GM08714 (cell line): ENCODE measurements at regions not wholly inside any gene's neighbourhood (a gene's known extent, or its start where the extent isn't known, plus 50 kb on each side); places are given as distances from the start of the nearest gene placed in this dataset.

Experiments
- H3K4me3 ChIP-seq: fragments of 200-500 bp; sonication (Bioruptor generic); 2 replicates; pipeline ENCODE4 v1.5.1; 2014; ENCODE audit warnings: mild to moderate bottlenecking, low read length, inconsistent platforms
- ZNF274 ChIP-seq: IDR thresholded peaks from 2 replicates; pipeline ENCODE4 v1.6.1; 2012; ENCODE audit warnings: mild to moderate bottlenecking, low read depth, low read length

GRCh38 chr17:72223866-72224291 is 103.1 kb downstream of the SOX9 start:
- no peak overlapping the region for H3K4me3 ChIP-seq
- TF ChIP-seq ZNF274, result no peak

DNA sequence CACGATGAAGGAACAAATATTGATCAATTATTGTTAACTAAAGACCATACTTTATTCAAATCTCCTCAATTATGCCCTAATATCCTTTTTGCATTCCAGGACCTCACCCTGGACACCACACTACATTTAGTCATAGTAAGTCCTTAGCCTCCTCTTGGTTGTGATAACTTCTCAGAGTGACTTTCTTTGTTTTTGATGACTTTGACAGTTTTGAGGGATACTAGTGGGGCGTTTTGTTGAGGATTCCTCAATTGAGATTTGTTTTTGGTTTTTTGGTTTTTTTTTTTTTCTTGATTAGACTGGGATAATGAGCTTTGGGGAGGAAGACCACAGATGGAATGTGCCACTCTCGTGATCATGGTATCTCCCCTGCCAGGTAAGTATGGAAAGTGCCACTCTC is 105.5 kb downstream of the SOX9 start:
- no peak overlapping the region for H3K4me3 ChIP-seq
- no peak for TF ChIP-seq ZNF274

DNA sequence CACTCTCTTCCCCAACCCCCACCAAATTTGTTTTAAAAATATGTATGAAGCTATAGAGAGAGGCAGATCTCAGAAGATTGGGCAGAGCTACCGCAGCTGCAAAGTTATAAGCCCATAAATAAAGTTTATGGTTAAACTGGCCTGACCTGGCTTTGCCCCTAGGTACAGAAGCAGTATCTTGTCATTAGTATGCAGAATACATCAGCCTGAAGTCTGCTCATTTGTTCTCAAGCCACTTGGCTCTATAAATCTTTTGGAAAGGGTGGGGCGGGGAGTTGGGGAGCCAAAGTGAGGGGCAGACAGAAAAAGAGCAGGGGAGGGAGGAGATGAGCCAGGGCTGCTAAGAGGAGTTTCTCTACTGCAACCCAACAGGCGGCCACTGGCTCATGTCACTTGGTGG is 113.2 kb downstream of the SOX9 start:
- TF ChIP-seq ZNF274, result no peak

DNA sequence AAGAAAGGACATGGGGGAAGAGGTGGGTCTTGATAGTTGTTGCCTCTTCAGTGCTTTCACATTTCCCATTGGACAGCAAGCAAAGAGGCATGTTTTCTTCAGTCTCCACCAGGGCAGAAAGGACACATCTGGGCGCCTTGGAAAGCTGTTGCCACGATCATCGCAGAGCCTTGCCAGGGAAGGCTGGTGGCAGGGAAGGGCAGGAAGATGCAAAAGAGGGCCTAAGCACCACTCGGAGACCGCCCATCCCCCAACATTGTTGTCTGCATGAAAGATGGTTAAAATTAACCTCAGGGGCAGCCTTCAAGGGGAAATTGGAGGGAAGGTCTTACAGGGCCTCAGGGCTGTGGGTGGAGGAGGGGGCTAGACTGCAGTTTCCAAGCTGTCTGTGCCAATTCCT is 114.2 kb downstream of the SOX9 start:
- TF ChIP-seq ZNF274, result no peak
- no peak overlapping the region for H3K4me3 ChIP-seq

More for the DNA sequence above, 113.2 kb downstream of the SOX9 start:
- no peak overlapping the region for H3K4me3 ChIP-seq

DNA sequence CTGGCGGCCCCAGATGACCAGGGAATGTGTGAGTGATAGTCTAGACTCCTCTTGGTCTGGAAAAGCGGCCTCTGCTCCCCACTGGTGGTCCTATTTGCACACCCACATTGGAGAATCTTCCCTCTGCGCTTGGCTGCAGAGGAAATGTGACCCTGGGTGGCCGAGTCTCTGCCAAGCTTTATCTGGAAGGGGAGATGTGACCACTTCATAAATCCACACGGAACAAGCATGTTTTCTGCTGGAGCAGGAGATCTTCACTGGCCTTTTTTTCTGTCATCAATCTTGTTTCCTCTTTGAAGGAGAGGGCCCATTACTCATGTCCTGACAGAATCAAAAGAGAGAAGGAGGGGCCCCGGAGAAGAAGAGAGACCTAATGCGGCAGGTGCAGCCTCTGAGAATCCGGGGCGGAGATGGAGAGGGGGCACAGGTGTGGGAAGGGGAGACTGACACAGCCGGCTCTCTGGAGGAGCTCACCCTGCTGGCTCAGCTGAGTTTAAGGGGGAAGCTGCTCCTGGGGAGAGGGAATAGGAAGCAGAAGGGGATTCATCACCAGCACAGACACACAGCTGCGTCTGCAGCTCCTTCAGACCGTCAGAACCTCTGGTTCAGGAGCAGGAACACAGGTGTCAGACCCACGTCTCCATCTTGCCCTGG is 116.3 kb downstream of the SOX9 start:
- TF ChIP-seq ZNF274, result no peak
- no peak overlapping the region for H3K4me3 ChIP-seq

- no peak overlapping the region for H3K4me3 ChIP-seq
- no peak for TF ChIP-seq ZNF274
These were observed 117.4 kb downstream of the SOX9 start for GRCh38 chr17:72238157-72238673.

- TF ChIP-seq ZNF274, result no peak
- H3K4me3 ChIP-seq, result no peak overlapping the region
These were observed 118.7 kb downstream of the SOX9 start for GRCh38 chr17:72239548-72239947.

GRCh38 chr17:72240333-72240732 is 119.5 kb downstream of the SOX9 start:
- no peak overlapping the region for H3K4me3 ChIP-seq
- no peak for TF ChIP-seq ZNF274

DNA sequence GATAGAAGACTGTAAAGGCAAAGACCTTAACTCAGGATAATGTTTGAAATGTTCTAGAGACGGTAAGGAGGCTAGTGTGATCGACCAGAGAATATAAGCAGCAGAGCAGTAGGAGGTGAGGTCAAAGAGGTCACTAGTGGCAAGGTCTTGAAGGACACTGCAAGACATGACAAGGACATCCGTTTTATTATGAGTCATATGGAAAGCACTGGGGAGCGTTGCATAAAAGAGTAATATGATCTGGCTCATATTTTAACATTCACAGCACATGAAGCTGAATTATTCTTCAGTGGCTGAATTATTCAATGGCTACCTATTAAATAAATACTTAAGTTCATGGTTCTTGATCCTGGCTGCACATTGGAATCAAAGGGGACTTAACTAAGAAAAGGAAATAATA is 123.7 kb downstream of the SOX9 start:
- no peak overlapping the region for H3K4me3 ChIP-seq
- no peak for TF ChIP-seq ZNF274

GRCh38 chr17:72244956-72245355 is 124.1 kb downstream of the SOX9 start:
- TF ChIP-seq ZNF274, result no peak
- H3K4me3 ChIP-seq, result no peak overlapping the region

DNA sequence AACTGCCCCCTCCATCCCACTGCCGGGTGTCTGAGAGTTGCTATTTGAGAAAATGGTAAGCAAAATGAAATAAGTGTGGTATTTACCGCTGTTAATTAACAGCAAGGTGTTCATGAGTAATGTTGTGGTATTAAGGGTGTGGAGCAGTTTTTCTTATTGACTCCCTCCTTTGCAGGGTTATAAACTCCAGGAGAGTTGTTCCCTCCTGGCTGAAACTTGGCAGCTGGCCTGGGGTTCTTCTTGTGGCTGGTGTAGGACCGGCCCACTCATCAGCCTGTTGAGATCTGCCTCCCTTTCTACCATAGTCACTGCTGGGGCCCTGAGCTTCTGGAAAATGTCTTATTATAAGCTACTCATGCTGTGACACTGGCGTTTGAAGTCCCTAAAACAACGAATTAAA is 128.6 kb downstream of the SOX9 start:
- H3K4me3 ChIP-seq, result no peak overlapping the region
- no peak for TF ChIP-seq ZNF274

- no peak for TF ChIP-seq ZNF274
- H3K4me3 ChIP-seq, result no peak overlapping the region
These were observed 129.4 kb downstream of the SOX9 start for GRCh38 chr17:72250206-72250605.

GRCh38 chr17:72253597-72253996 is 132.8 kb downstream of the SOX9 start:
- H3K4me3 ChIP-seq, result no peak overlapping the region
- no peak for TF ChIP-seq ZNF274

- TF ChIP-seq ZNF274, result no peak
- no peak overlapping the region for H3K4me3 ChIP-seq
These were observed 134.1 kb downstream of the SOX9 start for GRCh38 chr17:72254808-72255449.

- no peak for TF ChIP-seq ZNF274
- H3K4me3 ChIP-seq, result no peak overlapping the region
These were observed 134.7 kb downstream of the SOX9 start for GRCh38 chr17:72255481-72255880.
